Sigmoid colon (tissue), 3 donors: ENCODE measurements at regions not wholly inside any gene's neighbourhood (a gene's known extent, or its start where the extent isn't known, plus 50 kb on each side); places are given as distances from the start of the nearest gene placed in this dataset.

Experiments used
- POLR2A ChIP-seq, 2 donors: fragments of 450-650 bp; IDR thresholded peaks; one replicate each; pipeline ENCODE4 v1.6.1; 2016; ENCODE audit warnings: antibody characterized with exemption in 2 of 2, mild to moderate bottlenecking in 2 of 2, moderate library complexity in 2 of 2
- TF ChIP-seq, protein P1 (sequence below), 4 experiments: fragments of 450-650 bp in 3 of 4; fragments of 200-600 bp in 1 of 4; IDR thresholded peaks; one replicate each; pipeline ENCODE4 v1.5.1; 2016 to 2019; ENCODE audit warnings: antibody characterized with exemption in 4 of 4, mild to moderate bottlenecking in 3 of 4, moderate library complexity in 2 of 4

GRCh38 chr21:35911412-35912191 lies 148.7 kb downstream of the SETD4 start:
- TF ChIP-seq, protein P1, sequence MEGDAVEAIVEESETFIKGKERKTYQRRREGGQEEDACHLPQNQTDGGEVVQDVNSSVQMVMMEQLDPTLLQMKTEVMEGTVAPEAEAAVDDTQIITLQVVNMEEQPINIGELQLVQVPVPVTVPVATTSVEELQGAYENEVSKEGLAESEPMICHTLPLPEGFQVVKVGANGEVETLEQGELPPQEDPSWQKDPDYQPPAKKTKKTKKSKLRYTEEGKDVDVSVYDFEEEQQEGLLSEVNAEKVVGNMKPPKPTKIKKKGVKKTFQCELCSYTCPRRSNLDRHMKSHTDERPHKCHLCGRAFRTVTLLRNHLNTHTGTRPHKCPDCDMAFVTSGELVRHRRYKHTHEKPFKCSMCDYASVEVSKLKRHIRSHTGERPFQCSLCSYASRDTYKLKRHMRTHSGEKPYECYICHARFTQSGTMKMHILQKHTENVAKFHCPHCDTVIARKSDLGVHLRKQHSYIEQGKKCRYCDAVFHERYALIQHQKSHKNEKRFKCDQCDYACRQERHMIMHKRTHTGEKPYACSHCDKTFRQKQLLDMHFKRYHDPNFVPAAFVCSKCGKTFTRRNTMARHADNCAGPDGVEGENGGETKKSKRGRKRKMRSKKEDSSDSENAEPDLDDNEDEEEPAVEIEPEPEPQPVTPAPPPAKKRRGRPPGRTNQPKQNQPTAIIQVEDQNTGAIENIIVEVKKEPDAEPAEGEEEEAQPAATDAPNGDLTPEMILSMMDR (IDR thresholded peaks at IDR 0.05), result no peak
- TF ChIP-seq POLR2A (IDR thresholded peaks at IDR 0.05), result no peak
